ENCODE measurements at regions not wholly inside any gene's neighbourhood (a gene's known extent, or its start where the extent isn't known, plus 50 kb on each side); places are given as distances from the start of the nearest gene placed in this dataset.

- DNase-seq (ENCODE audit: low read depth, low spot score): no peak
Observed at GRCh38 chr12:43294916-43295315, 257.1 kb downstream of the ADAMTS20 start.

DNA sequence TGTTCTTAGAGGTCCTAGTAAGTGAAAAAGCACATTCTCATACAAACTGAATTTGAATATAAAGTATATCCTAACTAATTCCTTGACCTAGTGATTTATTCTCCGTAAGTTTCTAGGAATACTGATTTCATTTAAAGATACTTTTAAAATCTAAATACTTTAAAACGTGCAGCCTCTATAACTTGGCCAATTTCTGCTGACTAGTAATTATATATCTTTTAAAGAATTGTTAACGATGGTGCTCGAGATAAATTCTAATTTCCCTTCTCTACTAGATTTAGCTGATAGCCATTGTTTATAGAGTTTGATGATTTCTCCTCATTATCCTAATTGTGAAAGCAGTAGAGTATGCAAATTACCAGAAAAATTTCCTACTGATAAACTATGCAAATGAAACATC lies 257.9 kb downstream of the ADAMTS20 start:
- DNase-seq (ENCODE audit: low read depth, low spot score): no peak

GRCh38 chr12:43293396-43293795 lies 258.6 kb downstream of the ADAMTS20 start:
- peak; percentile 70 for DNase-seq (ENCODE audit: low read depth, low spot score)

DNA sequence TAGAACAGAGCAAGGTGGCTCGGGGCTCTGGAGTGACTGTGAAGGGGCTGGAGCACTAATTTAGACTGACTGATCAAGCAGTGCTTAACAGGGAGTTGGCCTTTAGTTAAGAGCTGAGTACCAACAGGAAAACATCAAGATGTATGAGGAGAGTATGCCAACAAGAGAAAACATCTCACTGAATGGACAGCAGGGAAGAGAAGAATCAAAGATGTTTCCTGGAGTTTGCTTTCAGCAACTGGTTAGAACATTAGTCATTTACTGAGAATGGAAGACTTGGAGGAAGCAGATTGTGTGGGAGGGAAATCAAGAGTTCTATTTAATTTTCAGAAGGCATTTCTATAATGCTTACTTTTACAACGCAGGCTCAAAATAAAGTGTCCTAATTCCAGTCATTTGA lies 259.3 kb downstream of the ADAMTS20 start:
- DNase-seq (ENCODE audit: low read depth, low spot score): peak; percentile 90

GRCh38 chr12:43291516-43291915 lies 260.5 kb downstream of the ADAMTS20 start:
- DNase-seq (ENCODE audit: low read depth, low spot score): peak; percentile 61

GRCh38 chr12:43290836-43291235 lies 261.2 kb downstream of the ADAMTS20 start:
- DNase-seq (ENCODE audit: low read depth, low spot score): no peak

GRCh38 chr12:43289426-43289801 lies 262.6 kb downstream of the ADAMTS20 start:
- DNase-seq (ENCODE audit: low read depth, low spot score): no peak

- DNase-seq (ENCODE audit: low read depth, low spot score): no peak
Observed at GRCh38 chr12:43288671-43289425, 263.2 kb downstream of the ADAMTS20 start.

DNA sequence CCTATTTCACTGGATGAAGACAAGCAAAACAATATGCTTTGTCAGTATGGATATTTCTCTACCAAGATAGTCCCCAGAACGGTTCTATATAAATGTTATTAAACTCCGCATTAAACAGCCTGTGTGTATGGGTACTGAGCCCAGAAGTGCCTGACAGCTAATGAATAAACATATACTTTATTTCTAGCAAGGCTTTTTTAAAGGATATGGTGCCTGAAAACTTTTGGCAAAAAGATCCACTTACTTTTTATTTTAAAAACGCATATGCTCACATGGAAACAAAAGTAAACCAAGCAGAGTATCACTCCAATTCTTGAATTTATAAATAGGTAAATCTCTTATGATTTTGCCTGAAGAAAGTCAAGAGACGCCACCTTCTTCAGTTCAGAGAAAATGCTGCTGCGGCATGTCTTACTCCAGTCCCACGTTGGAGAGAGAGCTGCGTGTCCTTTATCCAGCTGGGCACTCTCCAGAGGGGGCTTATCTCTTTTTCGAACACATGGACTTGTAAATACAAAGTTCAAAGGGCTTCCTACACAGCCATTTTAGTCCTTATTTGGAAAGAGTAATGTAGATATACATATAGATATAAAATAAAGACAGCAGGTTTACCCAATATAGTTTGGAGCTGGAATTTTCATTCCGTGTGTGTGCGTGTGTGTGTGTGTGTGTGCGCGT lies 264.2 kb downstream of the ADAMTS20 start:
- DNase-seq (ENCODE audit: low read depth, low spot score): no peak

DNA sequence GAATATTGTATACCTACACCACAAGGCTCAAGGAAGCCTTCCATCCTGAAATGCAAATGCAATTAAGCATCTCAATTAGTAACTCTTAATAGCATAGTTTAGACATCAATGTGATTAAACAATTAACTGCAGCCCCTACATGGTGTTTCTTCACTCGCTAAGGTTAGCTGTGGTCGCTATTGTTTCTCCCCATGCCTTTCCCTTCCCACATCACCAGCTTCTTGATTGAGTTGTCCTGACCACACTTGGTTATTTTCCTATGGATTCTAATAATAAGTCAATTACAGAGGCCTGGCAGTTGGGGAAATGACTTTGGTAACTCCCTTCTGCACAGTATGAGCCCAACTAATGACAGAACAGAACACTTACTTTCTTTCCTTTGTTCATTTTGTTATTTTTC lies 265.0 kb downstream of the ADAMTS20 start:
- no peak for DNase-seq (ENCODE audit: low read depth, low spot score)

DNA sequence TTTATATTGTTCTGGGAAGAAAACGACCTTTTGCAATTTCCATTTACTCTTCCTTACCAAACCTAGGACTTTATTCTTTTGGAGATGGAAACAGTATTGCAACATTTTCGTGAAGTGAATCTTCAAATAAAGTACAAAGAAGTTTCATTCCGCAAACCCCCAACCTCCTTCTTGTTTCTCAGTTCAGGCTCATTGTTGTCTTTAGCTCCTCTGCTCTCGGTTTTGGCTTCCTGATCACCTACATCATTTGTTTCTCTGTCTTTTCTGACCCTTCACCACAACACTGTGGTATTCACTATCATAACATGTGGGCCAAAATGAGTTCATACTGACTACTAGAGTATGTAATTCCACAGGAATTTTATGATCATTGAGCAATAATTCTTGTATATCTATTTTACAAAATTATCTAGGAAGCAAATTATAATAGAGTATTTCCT lies 266.8 kb downstream of the ADAMTS20 start:
- no peak for DNase-seq (ENCODE audit: low read depth, low spot score)

DNA sequence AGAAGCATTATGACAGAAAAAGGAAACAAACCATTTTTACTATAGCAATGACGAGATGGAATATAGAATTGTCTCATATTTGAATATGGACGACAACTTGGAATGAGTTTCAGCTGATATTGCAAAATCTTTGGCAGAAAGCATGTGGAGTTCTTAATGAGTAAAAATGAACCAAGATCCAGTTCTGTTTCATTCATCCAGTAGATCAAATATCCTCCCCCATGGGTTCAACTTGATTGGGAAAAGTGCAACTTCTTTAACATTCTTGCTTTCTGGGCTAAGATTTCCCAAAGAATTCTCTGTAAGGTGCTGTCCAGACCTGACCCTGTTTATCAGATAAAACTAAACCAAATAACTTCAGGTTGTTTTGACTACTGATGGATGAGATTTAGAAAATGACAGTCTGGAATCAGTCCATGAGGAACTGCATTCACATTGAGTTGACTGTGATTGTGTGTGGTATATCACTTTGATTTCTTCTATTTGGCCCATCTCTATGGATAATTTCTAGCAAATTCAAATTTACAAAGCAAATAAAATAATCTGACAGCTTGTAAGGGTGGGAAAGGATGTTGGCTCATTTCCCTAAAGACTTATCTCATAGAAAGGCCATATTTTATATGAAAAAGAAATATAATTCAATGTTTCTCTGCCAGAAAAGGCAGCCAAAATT lies 267.4 kb downstream of the ADAMTS20 start:
- no peak for DNase-seq (ENCODE audit: low read depth, low spot score)

- no peak for DNase-seq (ENCODE audit: low read depth, low spot score)
Observed at GRCh38 chr12:43283206-43283605, 268.8 kb downstream of the ADAMTS20 start.

DNA sequence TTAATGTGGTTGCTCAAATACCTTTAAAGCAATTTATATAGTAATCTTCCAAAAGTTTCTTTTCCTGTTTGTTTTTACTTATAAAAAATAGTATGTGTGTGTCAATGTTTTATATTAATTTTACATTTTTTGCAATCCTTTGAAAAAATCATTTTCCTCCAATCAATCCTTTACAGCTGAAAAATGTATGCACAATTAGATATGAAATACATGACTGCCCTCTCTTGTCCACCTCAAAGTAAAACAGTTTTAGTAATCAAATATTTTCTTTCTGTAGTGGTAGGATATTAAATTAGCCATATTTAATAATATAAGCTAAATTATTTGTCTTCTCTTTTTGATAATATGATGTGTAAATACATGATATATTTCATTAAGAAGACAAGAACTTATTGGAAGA lies 269.9 kb downstream of the ADAMTS20 start:
- DNase-seq (ENCODE audit: low read depth, low spot score): no peak

DNA sequence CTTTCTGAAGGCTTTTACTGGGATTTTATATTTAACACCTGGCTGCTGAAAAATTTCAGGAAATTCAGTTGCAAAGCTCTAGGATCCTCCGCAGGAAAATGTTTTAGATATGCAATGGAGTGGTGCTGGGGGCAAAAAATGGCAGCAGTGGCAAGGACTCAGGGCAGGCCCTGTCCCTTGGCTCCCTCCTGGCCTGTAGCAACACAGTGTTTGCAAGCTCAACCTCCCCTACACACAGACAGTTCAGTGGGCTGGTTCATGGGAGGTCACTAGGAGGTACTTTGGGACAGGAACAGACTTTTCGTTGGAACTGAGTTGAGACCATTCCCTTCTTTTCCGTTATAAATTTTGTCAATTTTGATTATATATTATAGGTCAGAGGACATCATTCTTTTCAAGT lies 270.4 kb downstream of the ADAMTS20 start:
- no peak for DNase-seq (ENCODE audit: low read depth, low spot score)

GRCh38 chr12:43278541-43278832 lies 273.5 kb downstream of the ADAMTS20 start:
- DNase-seq (ENCODE audit: low read depth, low spot score): no peak

DNA sequence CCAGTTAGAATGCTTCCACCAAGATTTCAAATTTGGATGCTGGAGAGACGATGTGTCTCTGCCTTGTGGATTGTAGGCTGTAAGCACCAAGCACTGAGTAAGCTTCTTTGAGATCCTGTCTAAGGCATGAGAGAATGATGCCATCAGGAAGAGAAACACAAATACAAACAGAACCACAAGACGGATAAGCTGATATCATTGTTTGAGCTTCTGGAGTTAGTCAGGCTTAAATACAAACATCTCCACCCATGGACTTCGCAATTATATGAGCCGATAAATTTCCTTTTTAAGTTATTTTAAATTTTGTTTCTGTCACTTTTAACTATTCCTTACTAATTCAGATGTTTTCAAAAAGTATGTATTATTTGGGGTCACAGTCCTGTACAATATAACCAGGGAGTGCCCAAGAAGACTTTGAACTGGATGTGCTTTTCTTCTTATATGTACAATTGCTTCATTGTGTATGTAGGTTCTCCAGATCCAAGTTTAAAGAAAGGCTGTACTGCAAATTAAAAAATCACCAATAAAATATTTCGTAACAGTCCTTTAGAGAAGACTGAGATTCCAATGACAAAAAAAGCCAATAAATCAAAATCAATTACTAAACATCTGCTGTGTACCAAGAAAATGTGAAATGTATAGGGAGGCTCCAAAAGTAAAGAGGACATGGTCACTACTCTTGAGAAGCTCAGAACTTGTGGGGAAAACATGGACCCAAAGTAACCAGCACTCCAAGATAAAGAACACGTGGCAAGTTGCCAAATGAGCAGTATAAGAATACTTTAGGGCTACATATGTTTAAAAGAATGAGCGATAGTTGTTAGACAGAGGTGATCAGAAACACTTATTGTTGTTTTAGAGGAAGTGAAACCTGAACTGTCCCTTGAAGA lies 274.1 kb downstream of the ADAMTS20 start:
- peak; percentile 71 for DNase-seq (ENCODE audit: low read depth, low spot score)

GRCh38 chr12:43273467-43273866 lies 278.5 kb downstream of the ADAMTS20 start:
- no peak for DNase-seq (ENCODE audit: low read depth, low spot score)

DNA sequence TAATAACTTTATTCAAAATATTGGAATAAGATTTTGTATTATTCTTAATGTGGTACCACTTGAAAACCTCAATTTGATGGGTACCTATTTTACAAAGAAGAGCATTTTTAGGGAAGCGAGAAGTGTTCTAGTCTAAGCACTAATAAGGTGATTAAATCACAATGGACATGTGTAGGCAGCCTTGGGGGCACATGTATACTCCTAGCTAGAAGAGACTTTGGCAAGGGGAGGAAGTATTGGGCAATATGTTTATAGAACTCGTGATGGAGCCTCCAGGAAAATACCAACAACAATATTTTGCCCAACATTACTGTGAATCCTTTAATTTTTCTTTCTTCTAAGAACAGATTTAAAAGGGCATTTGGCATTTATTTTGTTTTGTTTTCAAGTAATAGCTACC lies 280.3 kb downstream of the ADAMTS20 start:
- no peak for DNase-seq (ENCODE audit: low read depth, low spot score)

DNA sequence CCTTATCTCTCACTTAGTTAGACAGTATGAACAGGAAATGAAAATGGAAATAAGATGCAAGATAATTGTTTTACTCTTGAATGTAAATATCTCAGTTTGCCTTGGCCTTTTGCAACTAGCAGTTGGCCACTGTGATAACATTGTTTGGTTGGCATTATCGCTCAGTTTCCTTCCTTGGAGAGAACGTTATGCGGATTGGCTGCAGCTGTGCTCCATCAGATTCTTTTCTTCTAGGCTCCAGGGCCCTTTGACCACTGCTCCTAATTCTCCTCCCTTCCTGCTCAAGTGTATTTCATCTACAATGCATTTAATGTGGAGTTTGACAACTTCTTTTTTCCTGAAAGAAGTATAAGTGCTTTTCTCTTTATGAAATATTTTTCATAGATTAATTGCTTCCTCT lies 284.2 kb downstream of the ADAMTS20 start:
- DNase-seq (ENCODE audit: low read depth, low spot score): peak; percentile 85

DNA sequence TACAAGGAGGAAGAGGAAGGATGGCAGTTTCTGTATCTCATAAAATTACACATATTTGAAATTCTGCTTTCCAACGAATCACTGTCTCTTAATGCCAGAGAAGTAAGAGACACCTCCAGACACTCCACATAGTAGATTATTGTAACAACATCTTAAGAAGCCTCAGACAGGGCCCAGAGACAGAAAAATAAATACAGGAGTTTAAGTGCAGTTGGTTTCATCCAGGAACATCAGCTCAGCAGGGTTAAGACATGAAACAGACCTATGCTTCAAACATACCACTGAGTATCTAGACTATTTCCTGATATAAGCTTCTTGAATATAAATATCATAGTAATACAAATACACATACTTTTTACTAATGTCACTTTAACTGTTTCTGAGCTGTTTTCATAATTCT lies 290.3 kb downstream of the ADAMTS20 start:
- DNase-seq (ENCODE audit: low read depth, low spot score): no peak
